HepG2 (cell line): ENCODE measurements at regions not wholly inside any gene's neighbourhood (a gene's known extent, or its start where the extent isn't known, plus 50 kb on each side); places are given as distances from the start of the nearest gene placed in this dataset.

Experiments
- ATAC-seq: fragments of 200-7000 bp; cut with Tn5 transposase; 3 replicates; pipeline ENCODE4 v1.9.1; 2020; ENCODE audit warnings: mild to moderate bottlenecking, moderate library complexity
- BruUV-seq: library from RNA; stranded (reverse); fragments of 400-500 nt; replicated peaks from 2 replicates; lab custom pipeline; 2021; lab: Mats Ljungman, UMichigan
- CTCF ChIA-PET: fragments of 300-600 bp; formaldehyde crosslinking; extraction: SDS; loops from one replicate; lab custom pipeline; 2021; ENCODE audit warnings: low total read pairs, inconsistent platforms, low intra/inter-chr PET ratio; lab: Yijun Ruan, JAX
- POLR2A ChIA-PET: fragments of 350-600 bp; sonication (Branson Sonifier 250); formaldehyde crosslinking; loops from one replicate; lab custom pipeline; 2020; ENCODE audit warnings: antibody characterized with exemption, inconsistent platforms; lab: Yijun Ruan, JAX
- DNase-seq: peaks from one replicate; pipeline ENCODE4 v3.0.0-alpha.2; 2015; ENCODE audit warnings: low spot score
- FAIRE-seq: peaks from 3 replicates; lab custom pipeline; 2011; peaks lifted over from hg19 to GRCh38; lab: Jason Lieb, UNC
- H2AFZ ChIP-seq: one replicate; pipeline ENCODE4 v1.6.1; 2011; ENCODE audit warnings: low read length, inconsistent platforms
- H3K27ac ChIP-seq: fragments of 300-600 bp; 3 replicates; pipeline ENCODE4 v1.8.0; 2011; ENCODE audit warnings: mixed run types, mild to moderate bottlenecking, mixed read lengths, low read length, inconsistent platforms; ENCODE audit not compliant: insufficient read depth; ENCODE audit errors: extremely low read length
- H3K27me3 ChIP-seq, 2 experiments: fragments of 200-600 bp in 1 of 2; 2 replicates in 1 of 2; 3 replicates in 1 of 2; pipeline versions ENCODE4 v1.6.0 to v1.8.0; 2011; ENCODE audit warnings: low read length in 2 of 2, mild to moderate bottlenecking in 2 of 2, moderate library complexity in 2 of 2, inconsistent platforms in 1 of 2; ENCODE audit not compliant: insufficient read depth in 2 of 2, control insufficient read depth in 1 of 2
- H3K36me3 ChIP-seq, 2 experiments: fragments of 200-600 bp in 1 of 2; replicated peaks in 1 of 2; 2 replicates in 1 of 2; 3 replicates in 1 of 2; pipeline versions ENCODE4 v1.5.1 to v1.8.0; 2011; ENCODE audit warnings: low read length in 2 of 2, inconsistent platforms in 1 of 2; ENCODE audit not compliant: insufficient read depth in 2 of 2, control insufficient read depth in 1 of 2
- H3K4me1 ChIP-seq: 2 replicates; pipeline ENCODE4 v1.5.1; 2012; ENCODE audit warnings: low read length, inconsistent platforms; ENCODE audit not compliant: insufficient read depth
- H3K4me2 ChIP-seq: 2 replicates; pipeline ENCODE4 v1.6.0; 2011; ENCODE audit warnings: low read depth, low read length, inconsistent platforms
- H3K4me3 ChIP-seq, 3 experiments: fragments of 200-600 bp in 1 of 3; sonication (generic), shearing (Covaris generic) in 1 of 3; replicated peaks in 1 of 3; 2 replicates each; pipeline ENCODE4 v1.5.1; 2011 to 2016; ENCODE audit warnings: low read length in 3 of 3, inconsistent platforms in 2 of 3, low read depth in 2 of 3, mild to moderate bottlenecking in 2 of 3, control low read depth in 1 of 3, mixed read lengths in 1 of 3; ENCODE audit not compliant: insufficient read depth in 1 of 3
- H3K79me2 ChIP-seq: one replicate; pipeline ENCODE4 v1.6.1; 2011; ENCODE audit warnings: low read length, inconsistent platforms; ENCODE audit not compliant: insufficient read depth
- H3K9ac ChIP-seq: 2 replicates; pipeline ENCODE4 v1.6.0; 2011; ENCODE audit warnings: mild to moderate bottlenecking, low read depth, low read length, inconsistent platforms; ENCODE audit not compliant: insufficient read depth
- H3K9me3 ChIP-seq: 2 replicates; pipeline ENCODE4 v1.5.1; 2012; ENCODE audit warnings: mild to moderate bottlenecking, low read length
- H4K20me1 ChIP-seq: 2 replicates; pipeline ENCODE4 v1.6.0; 2011; ENCODE audit warnings: inconsistent platforms, mild to moderate bottlenecking, low read length, moderate library complexity; ENCODE audit not compliant: insufficient read depth
- AHR ChIP-seq: IDR thresholded peaks from 2 replicates; pipeline ENCODE4 v1.6.1; 2018; ENCODE audit warnings: missing genetic modification reagents, missing compliant biosample characterization
- HDAC6 ChIP-seq: fragments of 200-600 bp; sonication (generic); IDR thresholded peaks from 2 replicates; pipeline ENCODE4 v1.7.0; 2017; ENCODE audit warnings: mild to moderate bottlenecking, antibody characterized with exemption, low read length, low read depth
- NCOA2 ChIP-seq: sonication (generic); formaldehyde crosslinking; IDR thresholded peaks from 2 replicates; pipeline ENCODE4 v1.8.0; 2022; ENCODE audit warnings: inconsistent platforms
- SNAI1 ChIP-seq: sonication (generic); formaldehyde crosslinking; IDR thresholded peaks from 2 replicates; pipeline ENCODE4 v1.5.0; 2020; ENCODE audit warnings: mild to moderate bottlenecking, missing genetic modification reagents, borderline replicate concordance
- SRSF9 ChIP-seq: fragments of 200-400 bp; formaldehyde crosslinking; IDR thresholded peaks from 2 replicates; pipeline ENCODE4 v1.6.1; 2018; ENCODE audit warnings: borderline replicate concordance, mild to moderate bottlenecking, low read depth, low read length; ENCODE audit not compliant: insufficient read depth, poor library complexity, severe bottlenecking
- ZFP62 ChIP-seq: sonication (generic); formaldehyde crosslinking; IDR thresholded peaks from 2 replicates; pipeline ENCODE4 v1.4.0; 2020; ENCODE audit warnings: missing genetic modification reagents
- ZNF816 ChIP-seq: sonication (generic); formaldehyde crosslinking; IDR thresholded peaks from 2 replicates; pipeline ENCODE4 v1.8.0; 2022; ENCODE audit warnings: missing genetic modification reagents, mild to moderate bottlenecking, borderline replicate concordance
- in situ Hi-C: cut with HindIII; loops from 2 replicates; pipeline ENCODE4 v1.10.0; 2017; ENCODE audit warnings: low pct_unique_long_range_greater_than_20kb; ENCODE audit not compliant: extremely low pct_ligation_motif_present
- intact Hi-C: fragments of 100-400 bp; cut with micrococcal nuclease; formaldehyde crosslinking; loops from one replicate; pipeline ENCODE4 v1.10.0; 2022; ENCODE audit not compliant: unreplicated experiment
- TF ChIP-seq, protein P1 (sequence below): sonication (generic); formaldehyde crosslinking; IDR thresholded peaks from 2 replicates; pipeline ENCODE4 v1.8.1; 2023; ENCODE audit warnings: mild to moderate bottlenecking, missing genetic modification reagents
- TF ChIP-seq, protein P2 (sequence below): fragments of 450-650 bp; IDR thresholded peaks from 2 replicates; pipeline ENCODE4 v1.6.1; 2017

GRCh38 chr6:134621858-134622257 is 303.9 kb upstream of the SGK1 start:
- Histone ChIP-seq H3K9ac (no peak overlapping the region), H3K4me1 (no peaks in the 10 kb centered on the region), H3K36me3 (no peaks in the 10 kb centered on the region), H3K27me3 (peaks cover 0 to 11% of the 10 kb centered on the region in 2 experiments; a peak in 1 of 5 replicates), H3K79me2 (no peaks in the 10 kb centered on the region), H2AFZ (no peak overlapping the region), H3K4me3 (no peak overlapping the region), H3K27ac (no peak overlapping the region), H3K9me3 (no peaks in the 10 kb centered on the region), H3K4me2 (no peak overlapping the region), H4K20me1 (no peaks in the 10 kb centered on the region)
- DNase-seq (no peak), ATAC-seq (no peak), FAIRE-seq (no peak)
- POLR2A ChIA-PET = no interaction called here
- intact Hi-C loops = no loop called here
- CTCF ChIA-PET = no interaction called here
- no TSS peak for BruUV-seq
- no peak for TF ChIP-seq SRSF9
- no peak for TF ChIP-seq SNAI1 (CRISPR knock-in tag)
- TF ChIP-seq, protein P1, sequence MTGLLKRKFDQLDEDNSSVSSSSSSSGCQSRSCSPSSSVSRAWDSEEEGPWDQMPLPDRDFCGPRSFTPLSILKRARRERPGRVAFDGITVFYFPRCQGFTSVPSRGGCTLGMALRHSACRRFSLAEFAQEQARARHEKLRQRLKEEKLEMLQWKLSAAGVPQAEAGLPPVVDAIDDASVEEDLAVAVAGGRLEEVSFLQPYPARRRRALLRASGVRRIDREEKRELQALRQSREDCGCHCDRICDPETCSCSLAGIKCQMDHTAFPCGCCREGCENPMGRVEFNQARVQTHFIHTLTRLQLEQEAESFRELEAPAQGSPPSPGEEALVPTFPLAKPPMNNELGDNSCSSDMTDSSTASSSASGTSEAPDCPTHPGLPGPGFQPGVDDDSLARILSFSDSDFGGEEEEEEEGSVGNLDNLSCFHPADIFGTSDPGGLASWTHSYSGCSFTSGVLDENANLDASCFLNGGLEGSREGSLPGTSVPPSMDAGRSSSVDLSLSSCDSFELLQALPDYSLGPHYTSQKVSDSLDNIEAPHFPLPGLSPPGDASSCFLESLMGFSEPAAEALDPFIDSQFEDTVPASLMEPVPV (CRISPR knock-in tag) = no peak
- TF ChIP-seq ZFP62 = no peak
- no peak for TF ChIP-seq ZNF816
- no peak for TF ChIP-seq NCOA2 (CRISPR knock-in tag)
- TF ChIP-seq, protein P2, sequence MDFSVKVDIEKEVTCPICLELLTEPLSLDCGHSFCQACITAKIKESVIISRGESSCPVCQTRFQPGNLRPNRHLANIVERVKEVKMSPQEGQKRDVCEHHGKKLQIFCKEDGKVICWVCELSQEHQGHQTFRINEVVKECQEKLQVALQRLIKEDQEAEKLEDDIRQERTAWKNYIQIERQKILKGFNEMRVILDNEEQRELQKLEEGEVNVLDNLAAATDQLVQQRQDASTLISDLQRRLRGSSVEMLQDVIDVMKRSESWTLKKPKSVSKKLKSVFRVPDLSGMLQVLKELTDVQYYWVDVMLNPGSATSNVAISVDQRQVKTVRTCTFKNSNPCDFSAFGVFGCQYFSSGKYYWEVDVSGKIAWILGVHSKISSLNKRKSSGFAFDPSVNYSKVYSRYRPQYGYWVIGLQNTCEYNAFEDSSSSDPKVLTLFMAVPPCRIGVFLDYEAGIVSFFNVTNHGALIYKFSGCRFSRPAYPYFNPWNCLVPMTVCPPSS = no peak
- TF ChIP-seq HDAC6 = no peak
- no peak for TF ChIP-seq AHR
- in situ Hi-C loops = no loop called here
